Adipocyte (in vitro differentiated cells): ENCODE measurements at regions not wholly inside any gene's neighbourhood (a gene's known extent, or its start where the extent isn't known, plus 50 kb on each side); places are given as distances from the start of the nearest gene placed in this dataset.

Experiments
- DNase-seq: peaks from one replicate; pipeline ENCODE4 v3.0.0-alpha.2; 2015; ENCODE audit warnings: low read depth
- H3K27me3 ChIP-seq: replicated peaks from 2 replicates; pipeline ENCODE4 v1.7.0; 2013; ENCODE audit warnings: mild to moderate bottlenecking, low read length, moderate library complexity; ENCODE audit not compliant: control insufficient read depth, insufficient read depth
- H3K36me3 ChIP-seq: 2 replicates; pipeline ENCODE4 v1.7.0; 2013; ENCODE audit warnings: low read length, mild to moderate bottlenecking, moderate library complexity; ENCODE audit not compliant: control insufficient read depth, insufficient read depth, severe bottlenecking
- H3K4me1 ChIP-seq: 2 replicates; pipeline ENCODE4 v1.7.0; 2013; ENCODE audit warnings: mild to moderate bottlenecking, low read length, moderate library complexity; ENCODE audit not compliant: control insufficient read depth, insufficient read depth
- H3K4me3 ChIP-seq: 2 replicates; pipeline ENCODE4 v1.7.0; 2013; ENCODE audit warnings: mild to moderate bottlenecking, low read length, moderate library complexity
- H3K9ac ChIP-seq: 2 replicates; pipeline ENCODE4 v1.7.0; 2013; ENCODE audit warnings: mild to moderate bottlenecking, low read length, moderate library complexity
- H3K9me3 ChIP-seq: 2 replicates; pipeline ENCODE4 v1.7.0; 2013; ENCODE audit warnings: mild to moderate bottlenecking, low read length, moderate library complexity; ENCODE audit not compliant: control insufficient read depth

DNA sequence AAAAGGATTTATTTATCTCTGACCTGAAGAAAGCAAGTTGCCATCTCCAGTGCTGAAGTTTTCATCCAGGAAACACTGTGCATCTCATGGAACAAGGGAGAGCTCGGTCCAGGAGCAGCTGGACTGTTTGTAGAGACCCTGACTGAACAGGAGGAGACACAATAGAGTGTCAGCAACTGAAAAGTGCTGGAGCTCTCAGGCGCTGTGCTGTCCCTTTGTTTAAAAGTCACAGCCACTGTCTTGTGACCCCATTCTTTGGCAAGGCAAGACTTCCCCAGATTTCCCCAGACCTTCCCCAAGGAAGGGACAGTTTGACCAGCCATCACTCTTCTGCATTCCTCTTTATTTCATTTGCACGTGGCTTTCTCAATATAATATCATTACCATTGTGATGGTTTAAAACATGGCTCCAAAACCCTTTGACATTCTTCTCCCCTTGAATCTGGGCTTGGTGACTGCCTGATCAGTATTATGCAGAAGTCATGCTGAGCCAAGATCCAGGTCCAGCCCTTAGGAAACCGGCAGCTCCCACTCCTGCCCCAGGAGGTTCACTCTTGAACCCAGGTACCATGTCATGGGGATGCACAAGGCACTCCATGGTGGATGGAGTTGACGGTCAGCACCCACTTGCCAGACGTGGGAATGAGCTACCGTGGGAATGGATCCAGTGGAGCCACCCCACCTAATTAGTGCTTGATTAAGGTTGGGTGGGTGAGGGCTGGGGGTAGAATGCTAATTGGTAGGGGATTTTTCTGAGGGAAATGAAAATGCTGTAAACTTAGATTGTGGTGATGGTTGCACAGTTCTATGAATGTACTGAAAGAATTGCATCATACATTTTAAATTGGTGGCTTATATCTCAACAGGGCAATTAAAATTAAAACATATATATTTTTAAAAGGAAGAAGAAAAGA is 497.9 kb upstream of the RAB6C start:
- Histone ChIP-seq H3K4me1 (no peaks in the 10 kb centered on the region), H3K27me3 (peaks cover 13% of the 10 kb centered on the region)
- no peak for DNase-seq

DNA sequence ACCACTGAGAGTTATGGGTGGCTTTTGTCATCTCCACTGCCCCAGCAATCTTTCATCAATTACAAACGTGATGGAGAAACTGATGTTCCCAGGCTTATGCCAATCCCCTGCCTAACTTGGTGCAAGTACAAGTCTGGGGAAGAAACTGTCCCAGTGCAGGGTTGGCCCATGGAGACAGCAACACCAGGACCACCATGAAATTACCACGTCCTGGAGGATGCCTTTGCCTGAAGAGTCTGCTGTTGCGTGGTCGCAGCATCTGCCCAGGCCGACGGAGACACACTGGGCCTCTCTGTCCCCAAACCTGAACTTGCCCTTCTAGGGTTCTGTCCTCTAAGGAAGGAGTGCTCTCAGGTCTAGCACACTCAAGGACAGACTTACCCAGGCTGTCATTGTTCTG is 496.8 kb upstream of the RAB6C start:
- Histone ChIP-seq H3K9ac (no peak overlapping the region), H3K27me3 (peaks cover 13% of the 10 kb centered on the region), H3K36me3 (no peaks in the 10 kb centered on the region), H3K9me3 (no peaks in the 10 kb centered on the region), H3K4me1 (no peaks in the 10 kb centered on the region), H3K4me3 (no peak overlapping the region)
- no peak for DNase-seq

More for the DNA sequence above, 497.9 kb upstream of the RAB6C start:
- Histone ChIP-seq H3K9me3 (no peaks in the 10 kb centered on the region), H3K4me3 (no peak overlapping the region), H3K36me3 (no peaks in the 10 kb centered on the region), H3K9ac (no peak overlapping the region)

DNA sequence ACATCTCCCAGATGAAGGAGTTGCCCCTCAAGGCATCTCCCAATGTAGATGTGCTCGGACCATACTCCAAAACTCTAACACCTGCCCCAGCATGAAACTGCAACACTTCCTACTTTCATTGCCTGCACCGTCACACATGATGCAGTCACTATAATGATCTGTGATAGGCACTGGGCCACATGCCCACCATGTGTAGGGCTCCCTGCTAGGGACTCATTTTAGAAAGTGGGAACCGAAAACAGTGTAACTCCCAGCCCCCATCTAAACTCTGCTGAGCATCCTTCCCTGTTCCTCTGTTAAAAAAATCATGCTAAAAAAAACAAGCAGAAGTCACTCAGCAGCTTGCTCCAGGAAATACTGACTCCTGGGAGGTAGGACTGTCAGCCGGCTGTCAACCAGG is 496.1 kb upstream of the RAB6C start:
- H3K27me3 ChIP-seq, result peaks cover 13% of the 10 kb centered on the region
- no peak overlapping the region for H3K4me3 ChIP-seq
- no peak overlapping the region for H3K9ac ChIP-seq
- DNase-seq, result no peak
- no peaks in the 10 kb centered on the region for H3K36me3 ChIP-seq
- no peaks in the 10 kb centered on the region for H3K4me1 ChIP-seq
- H3K9me3 ChIP-seq, result no peaks in the 10 kb centered on the region

DNA sequence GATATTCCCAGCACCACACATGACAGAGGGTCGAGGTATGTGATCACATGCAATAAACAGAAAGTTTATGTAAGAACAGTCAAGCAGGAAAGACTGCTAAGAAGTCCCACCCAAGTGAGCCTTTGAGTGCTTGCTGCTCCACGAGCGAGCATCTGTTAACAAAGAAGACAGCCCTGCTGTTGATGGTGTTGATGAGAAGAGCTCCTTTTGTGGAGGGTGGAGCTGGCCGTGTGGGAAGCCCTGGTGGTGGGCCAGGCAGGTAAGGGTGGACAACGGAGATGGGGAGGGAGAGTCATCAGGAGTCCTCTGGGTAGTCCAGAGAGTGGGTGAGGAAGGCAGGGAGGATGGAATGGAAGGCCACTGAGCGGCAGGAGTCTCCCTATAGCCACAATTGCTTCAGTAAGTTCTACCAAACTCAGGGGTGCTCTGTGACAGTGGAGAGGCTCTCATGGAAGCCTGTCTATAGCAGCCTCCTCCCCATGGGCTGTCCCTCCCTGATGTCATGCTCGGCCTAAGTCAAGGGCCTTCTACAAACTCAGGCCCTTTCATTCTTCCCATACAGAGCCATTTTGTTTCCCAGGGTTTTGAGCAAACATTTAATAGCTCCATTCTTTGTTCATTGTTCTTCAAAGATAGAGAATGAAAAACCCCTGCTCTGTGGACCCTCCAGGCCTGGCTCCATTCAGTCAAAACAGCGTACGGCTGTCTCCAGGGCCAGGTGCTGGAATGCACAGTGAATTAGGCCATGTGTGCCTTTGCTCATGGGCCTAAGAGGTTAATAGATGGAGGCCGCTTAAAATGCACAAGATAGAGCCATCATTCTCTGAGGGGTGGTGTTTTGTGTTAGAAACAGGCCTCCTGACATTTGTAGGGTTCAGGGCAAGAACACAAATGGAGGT is 494.2 kb upstream of the RAB6C start:
- H3K9ac ChIP-seq, result no peak overlapping the region
- H3K36me3 ChIP-seq, result no peaks in the 10 kb centered on the region
- no peaks in the 10 kb centered on the region for H3K4me1 ChIP-seq
- H3K4me3 ChIP-seq, result no peak overlapping the region
- H3K27me3 ChIP-seq, result peaks cover 6% of the 10 kb centered on the region
- H3K9me3 ChIP-seq, result no peaks in the 10 kb centered on the region
- no peak for DNase-seq

- H3K27me3 ChIP-seq, result no peaks in the 10 kb centered on the region
- H3K36me3 ChIP-seq, result no peaks in the 10 kb centered on the region
- H3K9ac ChIP-seq, result no peak overlapping the region
- no peak for DNase-seq
- H3K4me1 ChIP-seq, result no peaks in the 10 kb centered on the region
- no peaks in the 10 kb centered on the region for H3K9me3 ChIP-seq
- H3K4me3 ChIP-seq, result no peak overlapping the region
Observed at GRCh38 chr2:129488376-129488775, 491.1 kb upstream of the RAB6C start.

GRCh38 chr2:129490641-129491040 is 488.8 kb upstream of the RAB6C start:
- H3K27me3 ChIP-seq, result no peaks in the 10 kb centered on the region
- H3K4me3 ChIP-seq, result no peak overlapping the region
- no peaks in the 10 kb centered on the region for H3K36me3 ChIP-seq
- no peak for DNase-seq
- no peaks in the 10 kb centered on the region for H3K4me1 ChIP-seq
- no peak overlapping the region for H3K9ac ChIP-seq
- H3K9me3 ChIP-seq, result no peaks in the 10 kb centered on the region

GRCh38 chr2:129491308-129491707 is 488.2 kb upstream of the RAB6C start:
- Histone ChIP-seq H3K36me3 (no peaks in the 10 kb centered on the region), H3K9me3 (no peaks in the 10 kb centered on the region), H3K4me3 (no peak overlapping the region), H3K9ac (no peak overlapping the region), H3K4me1 (no peaks in the 10 kb centered on the region), H3K27me3 (no peaks in the 10 kb centered on the region)
- DNase-seq, result no peak

DNA sequence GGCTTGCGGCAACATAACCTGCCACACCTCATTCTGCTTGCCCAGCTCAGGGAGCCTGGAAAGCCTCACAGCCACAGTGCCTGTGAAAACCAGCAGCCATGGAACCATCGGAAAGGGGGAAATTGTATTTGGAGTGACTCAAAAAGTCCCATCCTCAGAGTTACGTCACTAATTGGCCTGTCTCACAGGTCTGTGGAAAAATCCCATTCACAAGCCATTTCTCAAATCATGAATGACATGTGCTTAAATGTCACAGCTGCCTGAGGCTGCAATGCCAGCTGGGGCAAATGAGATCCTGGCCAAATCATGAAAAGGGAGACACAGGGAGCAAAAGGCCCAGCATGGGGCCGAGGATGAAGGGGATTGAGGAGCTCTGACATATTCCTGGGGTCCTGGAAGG is 486.9 kb upstream of the RAB6C start:
- no peak for DNase-seq
- Histone ChIP-seq H3K27me3 (no peaks in the 10 kb centered on the region), H3K4me1 (no peaks in the 10 kb centered on the region), H3K9me3 (no peaks in the 10 kb centered on the region), H3K4me3 (no peak overlapping the region), H3K36me3 (no peaks in the 10 kb centered on the region), H3K9ac (no peak overlapping the region)

DNA sequence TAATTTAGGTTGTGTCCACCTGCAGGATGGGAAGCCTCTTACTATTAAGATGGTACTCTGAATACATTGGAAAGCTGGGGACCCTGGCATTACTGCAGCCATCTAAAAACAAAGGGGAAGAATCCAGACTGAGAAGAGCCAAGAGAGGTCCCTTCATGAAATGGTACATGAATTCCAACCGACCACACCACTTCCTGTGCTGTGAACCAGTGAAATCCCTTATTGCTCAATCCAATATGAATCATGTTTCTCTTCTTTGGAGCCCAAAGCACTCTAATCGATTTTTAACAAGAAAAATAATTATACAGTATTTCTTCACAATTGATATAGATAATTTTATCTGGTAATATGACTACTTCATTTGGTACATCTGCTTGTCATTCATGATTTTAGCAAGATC is 479.7 kb upstream of the RAB6C start:
- no peak overlapping the region for H3K9ac ChIP-seq
- H3K36me3 ChIP-seq, result no peaks in the 10 kb centered on the region
- no peak for DNase-seq
- H3K27me3 ChIP-seq, result no peaks in the 10 kb centered on the region
- H3K4me1 ChIP-seq, result no peaks in the 10 kb centered on the region
- H3K4me3 ChIP-seq, result no peak overlapping the region
- H3K9me3 ChIP-seq, result no peaks in the 10 kb centered on the region

DNA sequence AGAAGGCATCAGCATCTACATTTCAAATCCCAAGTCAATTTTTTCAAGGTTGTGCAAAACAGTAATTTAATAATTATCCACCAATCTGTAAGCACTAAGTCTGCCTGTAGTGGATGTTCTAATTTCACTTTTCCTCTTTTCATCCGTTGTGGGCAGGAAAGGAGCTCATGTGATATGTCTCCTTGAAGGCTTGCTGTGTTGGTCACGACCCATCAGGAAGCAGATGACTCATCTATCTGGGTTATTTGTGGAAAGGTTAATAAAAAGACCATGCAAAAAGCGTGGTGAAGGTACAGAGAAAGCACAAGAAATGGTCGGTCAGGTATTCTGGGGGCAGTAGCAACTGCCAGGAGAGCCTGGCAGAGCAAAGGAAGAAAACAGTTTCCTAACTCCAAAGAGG is 476.7 kb upstream of the RAB6C start:
- Histone ChIP-seq H3K36me3 (no peaks in the 10 kb centered on the region), H3K4me3 (no peak overlapping the region), H3K27me3 (no peaks in the 10 kb centered on the region), H3K9me3 (peaks cover 4% of the 10 kb centered on the region), H3K4me1 (no peaks in the 10 kb centered on the region), H3K9ac (no peak overlapping the region)
- DNase-seq, result no peak

- DNase-seq, result no peak
- H3K27me3 ChIP-seq, result no peaks in the 10 kb centered on the region
- peaks cover 4% of the 10 kb centered on the region for H3K9me3 ChIP-seq
- H3K4me3 ChIP-seq, result no peak overlapping the region
- no peaks in the 10 kb centered on the region for H3K4me1 ChIP-seq
- no peaks in the 10 kb centered on the region for H3K36me3 ChIP-seq
- no peak overlapping the region for H3K9ac ChIP-seq
Observed at GRCh38 chr2:129504646-129505045, 474.8 kb upstream of the RAB6C start.
